Neural progenitor cell (in vitro differentiated cells): ENCODE measurements at regions not wholly inside any gene's neighbourhood (a gene's known extent, or its start where the extent isn't known, plus 50 kb on each side); places are given as distances from the start of the nearest gene placed in this dataset.

Experiments used
- DNase-seq: peaks from one replicate; pipeline ENCODE4 v3.0.0-alpha.2; 2016; ENCODE audit warnings: low spot score
- H2AFZ ChIP-seq: fragments of 200-600 bp; sonication (generic); replicated peaks from 2 replicates; pipeline ENCODE4 v1.6.1; 2016; ENCODE audit warnings: antibody characterized with exemption
- H3F3A ChIP-seq: fragments of 200-600 bp; sonication (generic); 2 replicates; pipeline ENCODE4 v1.6.1; 2016; ENCODE audit warnings: antibody characterized with exemption, low read depth
- H3K27ac ChIP-seq: fragments of 200-600 bp; sonication (generic); 2 replicates; pipeline ENCODE4 v1.5.1; 2016; ENCODE audit warnings: mild to moderate bottlenecking
- H3K27me3 ChIP-seq: fragments of 200-600 bp; sonication (generic); 2 replicates; pipeline ENCODE4 v1.6.1; 2016; ENCODE audit warnings: mild to moderate bottlenecking, moderate library complexity
- H3K36me3 ChIP-seq: fragments of 200-600 bp; sonication (generic); 2 replicates; pipeline ENCODE4 v1.5.1; 2016
- H3K4me1 ChIP-seq: fragments of 200-600 bp; sonication (generic); 2 replicates; pipeline ENCODE4 v1.6.1; 2016; ENCODE audit warnings: mixed run types
- H3K4me2 ChIP-seq: fragments of 200-600 bp; sonication (generic); 2 replicates; pipeline ENCODE4 v1.6.1; 2016
- H3K4me3 ChIP-seq: fragments of 200-600 bp; sonication (generic); 2 replicates; pipeline ENCODE4 v1.5.1; 2016
- H3K79me2 ChIP-seq: fragments of 200-600 bp; sonication (generic); 2 replicates; pipeline ENCODE4 v1.6.1; 2016; ENCODE audit warnings: low read depth
- H3K9ac ChIP-seq: fragments of 200-600 bp; sonication (generic); 2 replicates; pipeline ENCODE4 v1.6.1; 2016
- H3K9me3 ChIP-seq: fragments of 200-600 bp; sonication (generic); 2 replicates; pipeline ENCODE4 v1.5.1; 2016; ENCODE audit warnings: low read depth
- H4K20me1 ChIP-seq: fragments of 200-600 bp; sonication (generic); 2 replicates; pipeline ENCODE4 v1.6.1; 2016; ENCODE audit warnings: low read depth
- H3K27ac Mint-ChIP-seq: 3 replicates; pipeline ENCODE4 v1.8.0; 2021; ENCODE audit warnings: mixed read lengths
- H3K27me3 Mint-ChIP-seq: 2 replicates; pipeline ENCODE4 v1.8.0; 2022; ENCODE audit warnings: low read depth, mild to moderate bottlenecking, inconsistent platforms, moderate library complexity, mixed read lengths; ENCODE audit not compliant: insufficient read depth
- H3K36me3 Mint-ChIP-seq: 3 replicates; pipeline ENCODE4 v1.8.0; 2021; ENCODE audit warnings: mixed read lengths
- H3K4me1 Mint-ChIP-seq: 3 replicates; pipeline ENCODE4 v1.8.0; 2021; ENCODE audit warnings: mixed read lengths
- H3K4me3 Mint-ChIP-seq: 3 replicates; pipeline ENCODE4 v1.8.0; 2021; ENCODE audit warnings: mild to moderate bottlenecking, moderate library complexity, mixed read lengths
- H3K9me3 Mint-ChIP-seq: 3 replicates; pipeline ENCODE4 v1.8.0; 2020; ENCODE audit warnings: mixed read lengths
- CTCF ChIP-seq: fragments of 200-600 bp; sonication (generic); IDR thresholded peaks from 2 replicates; pipeline ENCODE4 v1.5.1; 2017; ENCODE audit warnings: antibody characterized with exemption, mild to moderate bottlenecking
- EZH2 ChIP-seq: fragments of 200-600 bp; sonication (generic); IDR thresholded peaks from 2 replicates; pipeline ENCODE4 v1.6.1; 2017; ENCODE audit warnings: antibody characterized with exemption, mild to moderate bottlenecking, moderate library complexity
- EZH2phosphoT487 ChIP-seq: fragments of 200-600 bp; sonication (generic); IDR thresholded peaks from 2 replicates; pipeline ENCODE4 v1.6.1; 2017; ENCODE audit warnings: antibody characterized with exemption

GRCh38 chr2:188138313-188138712 lies 153.4 kb upstream of the GULP1 start:
- no peaks in the 10 kb centered on the region for H3K79me2 ChIP-seq
- DNase-seq: no peak
- no peaks in the 10 kb centered on the region for H3F3A ChIP-seq
- H3K27me3 ChIP-seq: no peaks in the 10 kb centered on the region
- no peaks in the 10 kb centered on the region for H3K4me1 ChIP-seq
- no peaks in the 10 kb centered on the region for H4K20me1 ChIP-seq
- H3K9ac ChIP-seq: no peak overlapping the region
- no peak overlapping the region for H3K4me3 ChIP-seq
- Mint-ChIP-seq H3K36me3 (no peaks in the 10 kb centered on the region), H3K27ac (no peak overlapping the region), H3K4me1 (no peaks in the 10 kb centered on the region), H3K4me3 (no peak overlapping the region), H3K9me3 (no peaks in the 10 kb centered on the region), H3K27me3 (no peaks in the 10 kb centered on the region)
- H3K36me3 ChIP-seq: no peaks in the 10 kb centered on the region
- H3K27ac ChIP-seq: no peak overlapping the region
- no peak overlapping the region for H3K4me2 ChIP-seq
- no peaks in the 10 kb centered on the region for H3K9me3 ChIP-seq
- TF ChIP-seq CTCF: no peak
- no peak for TF ChIP-seq EZH2
- TF ChIP-seq EZH2phosphoT487: no peak
- no peak overlapping the region for H2AFZ ChIP-seq

DNA sequence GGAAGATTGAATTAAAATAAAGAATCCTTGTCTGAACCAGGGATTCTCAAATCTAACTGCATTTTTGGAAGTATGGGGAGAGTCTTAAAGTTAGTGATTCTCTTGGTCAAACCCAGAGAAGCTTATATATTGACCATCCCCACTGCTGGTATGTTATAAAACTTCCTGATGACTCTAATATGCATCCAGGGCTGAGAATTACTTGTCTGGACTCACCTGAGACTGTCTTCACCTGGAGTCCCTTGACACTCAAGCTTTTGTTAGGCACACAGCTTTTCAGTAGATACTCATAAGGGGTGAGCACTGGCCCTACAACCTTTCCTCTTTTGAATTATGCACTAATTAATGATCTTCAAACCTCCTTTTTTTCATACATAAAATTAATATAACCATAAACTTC lies 149.6 kb upstream of the GULP1 start:
- no peaks in the 10 kb centered on the region for H3K4me1 ChIP-seq
- Mint-ChIP-seq H3K27me3 (no peaks in the 10 kb centered on the region), H3K27ac (no peak overlapping the region), H3K9me3 (no peaks in the 10 kb centered on the region), H3K4me3 (no peak overlapping the region), H3K4me1 (no peaks in the 10 kb centered on the region), H3K36me3 (no peaks in the 10 kb centered on the region)
- H3K27ac ChIP-seq: no peak overlapping the region
- H3K9ac ChIP-seq: no peak overlapping the region
- H3K9me3 ChIP-seq: no peaks in the 10 kb centered on the region
- H3F3A ChIP-seq: no peaks in the 10 kb centered on the region
- no peaks in the 10 kb centered on the region for H4K20me1 ChIP-seq
- H3K4me2 ChIP-seq: no peak overlapping the region
- H3K36me3 ChIP-seq: no peaks in the 10 kb centered on the region
- DNase-seq: no peak
- no peak overlapping the region for H2AFZ ChIP-seq
- TF ChIP-seq CTCF: no peak
- TF ChIP-seq EZH2phosphoT487: no peak
- TF ChIP-seq EZH2: no peak
- no peaks in the 10 kb centered on the region for H3K79me2 ChIP-seq
- H3K4me3 ChIP-seq: no peak overlapping the region
- no peaks in the 10 kb centered on the region for H3K27me3 ChIP-seq

GRCh38 chr2:188142636-188143295 lies 148.9 kb upstream of the GULP1 start:
- H3K9ac ChIP-seq: no peak overlapping the region
- H3K4me1 ChIP-seq: no peaks in the 10 kb centered on the region
- no peak overlapping the region for H3K27ac ChIP-seq
- H3K79me2 ChIP-seq: no peaks in the 10 kb centered on the region
- no peaks in the 10 kb centered on the region for H3K36me3 Mint-ChIP-seq
- no peaks in the 10 kb centered on the region for H3K9me3 Mint-ChIP-seq
- H3K36me3 ChIP-seq: no peaks in the 10 kb centered on the region
- H3K4me3 ChIP-seq: no peak overlapping the region
- no peak overlapping the region for H3K27ac Mint-ChIP-seq
- H4K20me1 ChIP-seq: no peaks in the 10 kb centered on the region
- no peaks in the 10 kb centered on the region for H3K4me1 Mint-ChIP-seq
- H3F3A ChIP-seq: no peaks in the 10 kb centered on the region
- H3K4me2 ChIP-seq: no peak overlapping the region
- H3K9me3 ChIP-seq: no peaks in the 10 kb centered on the region
- H2AFZ ChIP-seq: no peak overlapping the region
- no peak for TF ChIP-seq EZH2phosphoT487
- no peak for TF ChIP-seq CTCF
- TF ChIP-seq EZH2: no peak
- no peaks in the 10 kb centered on the region for H3K27me3 Mint-ChIP-seq
- H3K27me3 ChIP-seq: no peaks in the 10 kb centered on the region
- no peak overlapping the region for H3K4me3 Mint-ChIP-seq
- no peak for DNase-seq
